ENCODE measurements at regions not wholly inside any gene's neighbourhood (a gene's known extent, or its start where the extent isn't known, plus 50 kb on each side); places are given as distances from the start of the nearest gene placed in this dataset.

GRCh38 chr13:80217614-80218456 is 123.1 kb downstream of the SPRY2 start:
- no peaks in the 10 kb centered on the region for H3K36me3 Mint-ChIP-seq (ENCODE audit: insufficient read depth)
- H3K9me3 Mint-ChIP-seq, result peaks cover 0 to 2% of the 10 kb centered on the region in 2 donors
- H3K27me3 Mint-ChIP-seq, result no peaks in the 10 kb centered on the region
- no peak for DNase-seq
- no peak overlapping the region for H3K27ac Mint-ChIP-seq
- no peak overlapping the region for H3K4me3 Mint-ChIP-seq
- ATAC-seq (replicated peaks), result no peak
- no peaks in the 10 kb centered on the region for H3K4me1 Mint-ChIP-seq (ENCODE audit: low read depth in 2 of 2)

GRCh38 chr13:80215368-80215767 is 125.6 kb downstream of the SPRY2 start:
- Mint-ChIP-seq H3K4me3 (no peak overlapping the region), H3K27me3 (no peaks in the 10 kb centered on the region), H3K4me1 (ENCODE audit: low read depth in 2 of 2) (no peaks in the 10 kb centered on the region), H3K36me3 (ENCODE audit: insufficient read depth) (no peaks in the 10 kb centered on the region), H3K9me3 (peaks cover 0 to 2% of the 10 kb centered on the region in 2 donors), H3K27ac (no peak overlapping the region)
- ATAC-seq (replicated peaks) (no peak), DNase-seq (no peak)

- Mint-ChIP-seq H3K36me3 (ENCODE audit: insufficient read depth) (no peaks in the 10 kb centered on the region), H3K27ac (no peak overlapping the region), H3K4me1 (ENCODE audit: low read depth in 2 of 2) (no peaks in the 10 kb centered on the region), H3K27me3 (no peaks in the 10 kb centered on the region), H3K9me3 (peaks cover 0 to 2% of the 10 kb centered on the region in 2 donors), H3K4me3 (no peak overlapping the region)
- DNase-seq (no peak), ATAC-seq (replicated peaks) (no peak)
These were observed 126.4 kb downstream of the SPRY2 start for GRCh38 chr13:80214521-80214991.

GRCh38 chr13:80214050-80214449 is 126.9 kb downstream of the SPRY2 start:
- DNase-seq (no peak), ATAC-seq (replicated peaks) (no peak)
- peaks cover 0 to 2% of the 10 kb centered on the region in 2 donors for H3K9me3 Mint-ChIP-seq
- H3K4me1 Mint-ChIP-seq (ENCODE audit: low read depth in 2 of 2), result no peaks in the 10 kb centered on the region
- no peaks in the 10 kb centered on the region for H3K27me3 Mint-ChIP-seq
- no peak overlapping the region for H3K27ac Mint-ChIP-seq
- H3K36me3 Mint-ChIP-seq (ENCODE audit: insufficient read depth), result no peaks in the 10 kb centered on the region
- no peak overlapping the region for H3K4me3 Mint-ChIP-seq

- no peak for ATAC-seq (replicated peaks)
- peaks cover 0 to 2% of the 10 kb centered on the region in 2 donors for H3K9me3 Mint-ChIP-seq
- no peak overlapping the region for H3K27ac Mint-ChIP-seq
- H3K4me3 Mint-ChIP-seq, result no peak overlapping the region
- H3K36me3 Mint-ChIP-seq (ENCODE audit: insufficient read depth), result no peaks in the 10 kb centered on the region
- no peak for DNase-seq
- no peaks in the 10 kb centered on the region for H3K4me1 Mint-ChIP-seq (ENCODE audit: low read depth in 2 of 2)
- no peaks in the 10 kb centered on the region for H3K27me3 Mint-ChIP-seq
These were observed 127.7 kb downstream of the SPRY2 start for GRCh38 chr13:80213201-80213600.

GRCh38 chr13:80211566-80211965 is 129.4 kb downstream of the SPRY2 start:
- Mint-ChIP-seq H3K9me3 (no peaks in the 10 kb centered on the region), H3K4me1 (ENCODE audit: low read depth in 2 of 2) (no peaks in the 10 kb centered on the region), H3K36me3 (ENCODE audit: insufficient read depth) (no peaks in the 10 kb centered on the region), H3K27me3 (no peaks in the 10 kb centered on the region), H3K4me3 (no peak overlapping the region), H3K27ac (no peak overlapping the region)
- no peak for ATAC-seq (replicated peaks)
- DNase-seq, result no peak

GRCh38 chr13:80204642-80205041 is 136.3 kb downstream of the SPRY2 start:
- Mint-ChIP-seq H3K4me1 (ENCODE audit: low read depth in 2 of 2) (no peaks in the 10 kb centered on the region), H3K4me3 (no peak overlapping the region), H3K36me3 (ENCODE audit: insufficient read depth) (no peaks in the 10 kb centered on the region), H3K9me3 (peaks cover 0 to 3% of the 10 kb centered on the region in 2 donors), H3K27ac (no peak overlapping the region), H3K27me3 (no peaks in the 10 kb centered on the region)
- no peak for DNase-seq
- ATAC-seq (replicated peaks), result no peak

- no peaks in the 10 kb centered on the region for H3K36me3 Mint-ChIP-seq (ENCODE audit: insufficient read depth)
- H3K4me1 Mint-ChIP-seq (ENCODE audit: low read depth in 2 of 2), result no peaks in the 10 kb centered on the region
- DNase-seq (no peak), ATAC-seq (replicated peaks) (no peak)
- H3K27ac Mint-ChIP-seq, result no peak overlapping the region
- H3K9me3 Mint-ChIP-seq, result peaks cover 0 to 3% of the 10 kb centered on the region in 2 donors
- H3K4me3 Mint-ChIP-seq, result no peak overlapping the region
- H3K27me3 Mint-ChIP-seq, result no peaks in the 10 kb centered on the region
These were observed 137.4 kb downstream of the SPRY2 start for GRCh38 chr13:80203496-80203895.

- Mint-ChIP-seq H3K4me1 (ENCODE audit: low read depth in 2 of 2) (no peaks in the 10 kb centered on the region), H3K9me3 (peaks cover 0 to 3% of the 10 kb centered on the region in 2 donors), H3K27me3 (no peaks in the 10 kb centered on the region), H3K27ac (no peak overlapping the region), H3K4me3 (no peak overlapping the region), H3K36me3 (ENCODE audit: insufficient read depth) (no peaks in the 10 kb centered on the region)
- no peak for ATAC-seq (replicated peaks)
- no peak for DNase-seq
These were observed 139.0 kb downstream of the SPRY2 start for GRCh38 chr13:80201694-80202468.

GRCh38 chr13:80199585-80200292 is 141.2 kb downstream of the SPRY2 start:
- H3K27ac Mint-ChIP-seq, result no peak overlapping the region
- H3K9me3 Mint-ChIP-seq, result peaks cover 0 to 3% of the 10 kb centered on the region in 2 donors
- H3K36me3 Mint-ChIP-seq (ENCODE audit: insufficient read depth), result no peaks in the 10 kb centered on the region
- ATAC-seq (replicated peaks), result no peak
- no peak overlapping the region for H3K4me3 Mint-ChIP-seq
- no peaks in the 10 kb centered on the region for H3K4me1 Mint-ChIP-seq (ENCODE audit: low read depth in 2 of 2)
- no peak for DNase-seq
- no peaks in the 10 kb centered on the region for H3K27me3 Mint-ChIP-seq

- Mint-ChIP-seq H3K4me3 (no peak overlapping the region), H3K27ac (no peak overlapping the region), H3K27me3 (no peaks in the 10 kb centered on the region), H3K4me1 (ENCODE audit: low read depth in 2 of 2) (no peaks in the 10 kb centered on the region), H3K36me3 (ENCODE audit: insufficient read depth) (no peaks in the 10 kb centered on the region), H3K9me3 (peaks cover 0 to 3% of the 10 kb centered on the region in 2 donors)
- DNase-seq, result no peak
- ATAC-seq (replicated peaks), result no peak
These were observed 141.9 kb downstream of the SPRY2 start for GRCh38 chr13:80199067-80199466.

- H3K4me1 Mint-ChIP-seq (ENCODE audit: low read depth in 2 of 2), result no peaks in the 10 kb centered on the region
- no peaks in the 10 kb centered on the region for H3K36me3 Mint-ChIP-seq (ENCODE audit: insufficient read depth)
- no peak for ATAC-seq (replicated peaks)
- H3K27ac Mint-ChIP-seq, result no peak overlapping the region
- H3K4me3 Mint-ChIP-seq, result no peak overlapping the region
- peaks cover 0 to 1% of the 10 kb centered on the region in 2 donors for H3K9me3 Mint-ChIP-seq
- no peaks in the 10 kb centered on the region for H3K27me3 Mint-ChIP-seq
- DNase-seq, result no peak
These were observed 144.2 kb downstream of the SPRY2 start for GRCh38 chr13:80196756-80197155.

- no peaks in the 10 kb centered on the region for H3K9me3 Mint-ChIP-seq
- H3K27ac Mint-ChIP-seq, result no peak overlapping the region
- no peak for DNase-seq
- H3K36me3 Mint-ChIP-seq (ENCODE audit: insufficient read depth), result no peaks in the 10 kb centered on the region
- no peaks in the 10 kb centered on the region for H3K4me1 Mint-ChIP-seq (ENCODE audit: low read depth in 2 of 2)
- ATAC-seq (replicated peaks), result no peak
- H3K27me3 Mint-ChIP-seq, result no peaks in the 10 kb centered on the region
- no peak overlapping the region for H3K4me3 Mint-ChIP-seq
These were observed 145.3 kb downstream of the SPRY2 start for GRCh38 chr13:80195649-80196048.
